ENCODE measurements at regions not wholly inside any gene's neighbourhood (a gene's known extent, or its start where the extent isn't known, plus 50 kb on each side); places are given as distances from the start of the nearest gene placed in this dataset.

DNA sequence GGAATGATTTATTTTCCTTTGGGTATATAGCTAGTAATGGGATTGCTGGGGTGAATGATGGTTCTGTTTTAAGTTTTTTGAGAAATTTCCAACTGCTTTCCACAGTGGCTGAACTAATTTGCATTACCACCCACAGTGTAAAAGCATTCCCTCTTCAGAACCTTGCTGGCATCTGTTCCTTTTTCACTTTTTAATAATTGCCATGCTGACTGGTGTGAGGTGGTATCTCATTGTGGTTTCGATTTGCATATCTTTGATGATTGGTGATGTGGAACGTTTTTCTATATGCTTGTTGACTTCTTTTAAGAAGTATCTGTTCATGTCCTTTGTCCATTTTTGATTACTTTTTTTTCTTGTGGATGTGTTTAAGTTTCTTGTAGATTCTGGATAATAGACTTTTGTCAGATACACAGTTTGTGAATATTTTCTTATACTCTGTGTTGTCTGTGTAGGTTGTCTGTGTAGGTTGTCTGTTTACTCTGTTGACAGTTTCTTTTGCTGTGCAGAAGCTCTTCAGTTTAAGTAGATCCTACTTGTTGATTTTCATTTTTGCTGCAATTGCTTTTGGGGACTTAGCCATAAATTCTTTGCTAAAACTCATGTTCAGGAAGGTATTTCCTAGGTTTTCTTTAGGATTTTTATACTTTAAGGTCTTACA lies 291.8 kb upstream of the DDI1 start:
- TF ChIP-seq, protein P1, sequence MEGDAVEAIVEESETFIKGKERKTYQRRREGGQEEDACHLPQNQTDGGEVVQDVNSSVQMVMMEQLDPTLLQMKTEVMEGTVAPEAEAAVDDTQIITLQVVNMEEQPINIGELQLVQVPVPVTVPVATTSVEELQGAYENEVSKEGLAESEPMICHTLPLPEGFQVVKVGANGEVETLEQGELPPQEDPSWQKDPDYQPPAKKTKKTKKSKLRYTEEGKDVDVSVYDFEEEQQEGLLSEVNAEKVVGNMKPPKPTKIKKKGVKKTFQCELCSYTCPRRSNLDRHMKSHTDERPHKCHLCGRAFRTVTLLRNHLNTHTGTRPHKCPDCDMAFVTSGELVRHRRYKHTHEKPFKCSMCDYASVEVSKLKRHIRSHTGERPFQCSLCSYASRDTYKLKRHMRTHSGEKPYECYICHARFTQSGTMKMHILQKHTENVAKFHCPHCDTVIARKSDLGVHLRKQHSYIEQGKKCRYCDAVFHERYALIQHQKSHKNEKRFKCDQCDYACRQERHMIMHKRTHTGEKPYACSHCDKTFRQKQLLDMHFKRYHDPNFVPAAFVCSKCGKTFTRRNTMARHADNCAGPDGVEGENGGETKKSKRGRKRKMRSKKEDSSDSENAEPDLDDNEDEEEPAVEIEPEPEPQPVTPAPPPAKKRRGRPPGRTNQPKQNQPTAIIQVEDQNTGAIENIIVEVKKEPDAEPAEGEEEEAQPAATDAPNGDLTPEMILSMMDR (IDR thresholded peaks at IDR 0.05; ENCODE audit: borderline replicate concordance, extremely low read depth, low read length, poor library complexity, severe bottlenecking): no peak
- no peak for TF ChIP-seq EZH2 (IDR thresholded peaks at IDR 0.05; ENCODE audit: borderline replicate concordance, low read depth, low read length, severe bottlenecking)

Measured in DND-41 (cell line).